ENCODE measurements at regions not wholly inside any gene's neighbourhood (a gene's known extent, or its start where the extent isn't known, plus 50 kb on each side); places are given as distances from the start of the nearest gene placed in this dataset.

- no peak for TF ChIP-seq PAX5 (IDR thresholded peaks at IDR 0.05; ENCODE audit: insufficient read depth, low read length, severe bottlenecking)
- TF ChIP-seq POU2F2 (IDR thresholded peaks at IDR 0.05; ENCODE audit: low read depth, low read length), result no peak
- no peak for TF ChIP-seq POLR2A (IDR thresholded peaks at IDR 0.05; ENCODE audit: low read depth, low read length)
- no peak for TF ChIP-seq TAF1 (IDR thresholded peaks at IDR 0.05; ENCODE audit: low read depth, low read length)
- no peak for TF ChIP-seq POLR2AphosphoS5 (IDR thresholded peaks at IDR 0.05; ENCODE audit: low read depth, low read length)
- no peak for TF ChIP-seq SPI1 (IDR thresholded peaks at IDR 0.05; ENCODE audit: low read depth, low read length)
Measured at GRCh38 chr7:1349351-1349761, 109.9 kb downstream of the MICALL2 start.

Measured in GM12891 (cell line).